HCT116 (cell line): ENCODE measurements at regions not wholly inside any gene's neighbourhood (a gene's known extent, or its start where the extent isn't known, plus 50 kb on each side); places are given as distances from the start of the nearest gene placed in this dataset.

Experiments used
- ATAC-seq: fragments of 200-7000 bp; cut with Tn5 transposase; 2 replicates; pipeline ENCODE4 v1.9.1; 2020; ENCODE audit warnings: mild to moderate bottlenecking, moderate library complexity
- BruUV-seq: library from RNA; stranded (reverse); fragments of 400-500 nt; replicated peaks from 2 replicates; lab custom pipeline; 2021; lab: Mats Ljungman, UMichigan
- CTCF ChIA-PET: fragments of 300-600 bp; sonication (Branson Sonifier 250); formaldehyde crosslinking; loops from one replicate; lab custom pipeline; 2021; ENCODE audit warnings: antibody characterized with exemption; lab: Charles Lee
- POLR2A ChIA-PET: fragments of 300-600, 350-600 bp; sonication (Branson Sonifier 250); formaldehyde crosslinking; loops from one replicate; lab custom pipeline; 2021; ENCODE audit warnings: antibody characterized with exemption; lab: Charles Lee
- RAD21 ChIA-PET, 2 experiments: fragments of 300-600 bp; sonication (Branson Sonifier 250); formaldehyde crosslinking; loops; one replicate each; lab custom pipeline; 2023; ENCODE audit warnings: low total read pairs in 2 of 2; ENCODE audit not compliant: uncharacterized antibody in 2 of 2, unreplicated experiment in 2 of 2, low non-redundant PET in 1 of 2; lab: Charles Lee
- DNase-seq: peaks from one replicate; pipeline ENCODE4 v3.0.0-alpha.2; 2010; ENCODE audit warnings: low read depth, low spot score
- H2AFZ ChIP-seq: fragments of 200-600 bp; shearing (Covaris generic), sonication (generic); 2 replicates; pipeline ENCODE4 v1.6.1; 2017; ENCODE audit warnings: low read depth, mixed run types, mixed read lengths, antibody characterized with exemption, low read length; ENCODE audit not compliant: poor library complexity, severe bottlenecking
- H3K27ac ChIP-seq: 2 replicates; pipeline ENCODE4 v1.5.1; 2012; ENCODE audit warnings: low read depth, low read length
- H3K27me3 ChIP-seq: fragments of 200-600 bp; sonication (generic); 2 replicates; pipeline ENCODE4 v1.6.1; 2016; ENCODE audit warnings: mixed run types, low read length, mixed read lengths; ENCODE audit not compliant: insufficient read depth
- H3K36me3 ChIP-seq, 2 experiments: fragments of 200-500 bp in 1 of 2; fragments of 200-600 bp in 1 of 2; sonication (Bioruptor generic) in 1 of 2; sonication (generic) in 1 of 2; 2 replicates each; pipeline versions ENCODE4 v1.5.1 to v1.6.1; 2014 to 2016; ENCODE audit warnings: low read length in 2 of 2, inconsistent platforms in 1 of 2, mixed read lengths in 1 of 2, mixed run types in 1 of 2; ENCODE audit not compliant: insufficient read depth in 2 of 2, control insufficient read depth in 1 of 2
- H3K4me1 ChIP-seq, 2 experiments: fragments of 200-600 bp in 1 of 2; sonication (generic) in 1 of 2; 2 replicates each; pipeline versions ENCODE4 v1.5.1 to v1.6.1; 2012 to 2017; ENCODE audit warnings: low read length in 2 of 2, inconsistent platforms in 1 of 2, mild to moderate bottlenecking in 1 of 2, mixed read lengths in 1 of 2, mixed run types in 1 of 2, moderate library complexity in 1 of 2; ENCODE audit not compliant: insufficient read depth in 2 of 2, control insufficient read depth in 1 of 2
- H3K4me2 ChIP-seq: fragments of 200-600 bp; sonication (generic); 2 replicates; pipeline ENCODE4 v1.6.1; 2017; ENCODE audit warnings: mixed run types, low read length, mixed read lengths
- H3K4me3 ChIP-seq, 2 experiments: fragments of 200-600 bp in 1 of 2; sonication (generic) in 1 of 2; replicated peaks in 1 of 2; 2 replicates each; pipeline ENCODE4 v1.5.1; 2011 to 2016; ENCODE audit warnings: low read length in 2 of 2, control low read depth in 1 of 2, low read depth in 1 of 2, mild to moderate bottlenecking in 1 of 2, mixed read lengths in 1 of 2, mixed run types in 1 of 2
- H3K79me2 ChIP-seq: fragments of 200-600 bp; sonication (generic); 2 replicates; pipeline ENCODE4 v1.6.1; 2017; ENCODE audit warnings: mild to moderate bottlenecking, mixed run types, low read length, moderate library complexity, mixed read lengths; ENCODE audit not compliant: insufficient read depth
- H3K9ac ChIP-seq: fragments of 200-600 bp; sonication (generic); 2 replicates; pipeline ENCODE4 v1.6.1; 2016; ENCODE audit warnings: low read length, mixed read lengths
- H3K9me2 ChIP-seq: fragments of 200-600 bp; sonication (generic), shearing (Covaris generic); 2 replicates; pipeline ENCODE4 v1.6.1; 2017; ENCODE audit warnings: mixed run types, mild to moderate bottlenecking, moderate library complexity; ENCODE audit not compliant: insufficient read depth
- H3K9me3 ChIP-seq, 2 experiments: fragments of 200-500 bp in 1 of 2; fragments of 200-600 bp in 1 of 2; sonication (Bioruptor generic) in 1 of 2; sonication (generic) in 1 of 2; 2 replicates each; pipeline ENCODE4 v1.6.1; 2014 to 2017; ENCODE audit warnings: low read length in 2 of 2, mixed read lengths in 2 of 2, inconsistent platforms in 1 of 2, low read depth in 1 of 2, mild to moderate bottlenecking in 1 of 2, mixed run types in 1 of 2, moderate library complexity in 1 of 2; ENCODE audit not compliant: control insufficient read depth in 1 of 2, insufficient read depth in 1 of 2
- H4K20me1 ChIP-seq: fragments of 200-600 bp; sonication (generic), shearing (Covaris generic); 2 replicates; pipeline ENCODE4 v1.6.1; 2017; ENCODE audit warnings: mixed run types, mild to moderate bottlenecking, moderate library complexity; ENCODE audit not compliant: insufficient read depth
- CBX3 ChIP-seq: IDR thresholded peaks from 2 replicates; pipeline ENCODE4 v1.6.1; 2012; ENCODE audit warnings: low read depth
- EZH2 ChIP-seq: fragments of 200-600 bp; sonication (generic); IDR thresholded peaks from 2 replicates; pipeline ENCODE4 v1.6.1; 2017; ENCODE audit warnings: antibody characterized with exemption, mixed run types
- FOSL1 ChIP-seq: IDR thresholded peaks from 2 replicates; pipeline ENCODE4 v1.6.1; 2012; ENCODE audit warnings: low read depth
- JUND ChIP-seq: IDR thresholded peaks from 2 replicates; pipeline ENCODE4 v1.6.1; 2012
- POLR2A ChIP-seq: IDR thresholded peaks from 2 replicates; pipeline ENCODE4 v1.7.0; 2011; ENCODE audit warnings: borderline replicate concordance; ENCODE audit not compliant: insufficient read depth, insufficient read length; ENCODE audit errors: extremely low read depth
- RAD21 ChIP-seq: IDR thresholded peaks from 2 replicates; pipeline ENCODE4 v1.6.1; 2012; ENCODE audit warnings: low read depth, mild to moderate bottlenecking
- SP1 ChIP-seq: IDR thresholded peaks from 2 replicates; pipeline ENCODE4 v1.6.1; 2012; ENCODE audit warnings: low read depth
- YY1 ChIP-seq: IDR thresholded peaks from 2 replicates; pipeline ENCODE4 v1.6.1; 2011; ENCODE audit warnings: low read length, low read depth, moderate library complexity, mild to moderate bottlenecking; ENCODE audit not compliant: insufficient replicate concordance; ENCODE audit errors: extremely low read depth
- ZFX ChIP-seq: fragments of 450-650 bp; IDR thresholded peaks from 2 replicates; pipeline ENCODE4 v1.6.1; 2017
- ZNF274 ChIP-seq: fragments of 200-500 bp; sonication (Bioruptor generic); IDR thresholded peaks from 2 replicates; pipeline ENCODE4 v1.6.1; 2014; ENCODE audit warnings: mild to moderate bottlenecking, low read depth, low read length, inconsistent platforms
- intact Hi-C: fragments of 100-400 bp; cut with micrococcal nuclease; formaldehyde crosslinking; loops from 2 replicates; pipeline ENCODE4 v1.10.0; 2022
- TF ChIP-seq, protein P1 (sequence below): IDR thresholded peaks from 2 replicates; pipeline ENCODE4 v1.6.1; 2012; ENCODE audit warnings: low read depth
- TF ChIP-seq, protein P2 (sequence below), 3 experiments: fragments of 200-600 bp in 1 of 3; sonication (generic) in 1 of 3; IDR thresholded peaks in 2 of 3; conservative IDR thresholded peaks in 1 of 3; 2 replicates each; pipeline ENCODE4 v1.5.1; 2012 to 2017; ENCODE audit warnings: low read depth in 2 of 3, low read length in 2 of 3, antibody characterized with exemption in 1 of 3, borderline replicate concordance in 1 of 3, control low read depth in 1 of 3, mild to moderate bottlenecking in 1 of 3, mixed read lengths in 1 of 3, mixed run types in 1 of 3, moderate library complexity in 1 of 3; ENCODE audit not compliant: insufficient read depth in 1 of 3
- TF ChIP-seq, protein P3 (sequence below): IDR thresholded peaks from 2 replicates; pipeline ENCODE4 v1.6.1; 2012
- TF ChIP-seq, protein P4 (sequence below): IDR thresholded peaks from 2 replicates; pipeline ENCODE4 v1.6.1; 2012

DNA sequence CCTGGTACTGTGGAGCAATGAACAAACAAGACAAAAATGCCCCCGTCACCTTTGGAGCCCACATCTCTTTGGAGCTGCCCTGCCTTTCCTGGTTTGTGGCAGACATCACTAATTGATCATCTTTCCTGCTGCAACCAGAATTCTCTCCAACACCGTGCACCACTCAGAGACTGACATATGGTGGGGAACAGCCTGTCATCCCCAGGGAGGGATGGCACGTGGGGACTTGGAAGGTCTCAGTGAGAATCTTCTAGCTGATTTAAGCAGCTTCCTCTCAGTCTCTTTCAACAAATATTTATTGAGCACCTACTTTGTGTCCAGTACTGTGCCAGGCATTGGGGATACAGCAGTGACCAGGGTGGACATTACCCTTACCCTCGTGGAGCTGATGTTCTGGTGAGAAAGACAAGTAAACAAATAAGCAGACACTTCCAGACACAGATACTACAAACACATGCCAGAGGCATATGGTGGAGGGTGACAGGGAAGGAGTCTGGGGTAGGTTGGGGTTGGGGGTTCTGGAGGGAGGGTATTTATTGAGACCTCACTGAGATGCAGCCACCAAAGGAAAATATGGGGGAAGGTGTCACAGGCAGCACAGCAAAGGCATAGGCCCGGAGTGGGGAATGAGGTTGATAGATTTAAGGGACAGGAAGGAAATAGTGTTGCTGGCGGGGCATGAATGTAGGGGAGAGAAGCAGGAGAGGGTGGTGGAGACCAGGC, 82.3 kb downstream of the CEBPB start:
- CTCF ChIA-PET: no interaction called here
- no peaks in the 10 kb centered on the region for H3K9me3 ChIP-seq
- no peak overlapping the region for H3K4me2 ChIP-seq
- H3K27me3 ChIP-seq: no peaks in the 10 kb centered on the region
- H3K4me1 ChIP-seq: peaks cover 4 to 10% of the 10 kb centered on the region in 2 experiments
- H3K36me3 ChIP-seq: no peaks in the 10 kb centered on the region
- no peaks in the 10 kb centered on the region for H4K20me1 ChIP-seq
- H3K9ac ChIP-seq: no peak overlapping the region
- H3K9me2 ChIP-seq: no peaks in the 10 kb centered on the region
- RAD21 ChIA-PET: no interaction called here
- no peak overlapping the region for H2AFZ ChIP-seq
- H3K4me3 ChIP-seq: no peak overlapping the region
- ATAC-seq: no peak
- no peak for TF ChIP-seq FOSL1
- TF ChIP-seq, protein P1, sequence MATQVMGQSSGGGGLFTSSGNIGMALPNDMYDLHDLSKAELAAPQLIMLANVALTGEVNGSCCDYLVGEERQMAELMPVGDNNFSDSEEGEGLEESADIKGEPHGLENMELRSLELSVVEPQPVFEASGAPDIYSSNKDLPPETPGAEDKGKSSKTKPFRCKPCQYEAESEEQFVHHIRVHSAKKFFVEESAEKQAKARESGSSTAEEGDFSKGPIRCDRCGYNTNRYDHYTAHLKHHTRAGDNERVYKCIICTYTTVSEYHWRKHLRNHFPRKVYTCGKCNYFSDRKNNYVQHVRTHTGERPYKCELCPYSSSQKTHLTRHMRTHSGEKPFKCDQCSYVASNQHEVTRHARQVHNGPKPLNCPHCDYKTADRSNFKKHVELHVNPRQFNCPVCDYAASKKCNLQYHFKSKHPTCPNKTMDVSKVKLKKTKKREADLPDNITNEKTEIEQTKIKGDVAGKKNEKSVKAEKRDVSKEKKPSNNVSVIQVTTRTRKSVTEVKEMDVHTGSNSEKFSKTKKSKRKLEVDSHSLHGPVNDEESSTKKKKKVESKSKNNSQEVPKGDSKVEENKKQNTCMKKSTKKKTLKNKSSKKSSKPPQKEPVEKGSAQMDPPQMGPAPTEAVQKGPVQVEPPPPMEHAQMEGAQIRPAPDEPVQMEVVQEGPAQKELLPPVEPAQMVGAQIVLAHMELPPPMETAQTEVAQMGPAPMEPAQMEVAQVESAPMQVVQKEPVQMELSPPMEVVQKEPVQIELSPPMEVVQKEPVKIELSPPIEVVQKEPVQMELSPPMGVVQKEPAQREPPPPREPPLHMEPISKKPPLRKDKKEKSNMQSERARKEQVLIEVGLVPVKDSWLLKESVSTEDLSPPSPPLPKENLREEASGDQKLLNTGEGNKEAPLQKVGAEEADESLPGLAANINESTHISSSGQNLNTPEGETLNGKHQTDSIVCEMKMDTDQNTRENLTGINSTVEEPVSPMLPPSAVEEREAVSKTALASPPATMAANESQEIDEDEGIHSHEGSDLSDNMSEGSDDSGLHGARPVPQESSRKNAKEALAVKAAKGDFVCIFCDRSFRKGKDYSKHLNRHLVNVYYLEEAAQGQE: no peak
- no peak for TF ChIP-seq ZNF274
- TF ChIP-seq EZH2: no peak
- no peak for TF ChIP-seq POLR2A
- TF ChIP-seq CBX3: no peak
- no peak for TF ChIP-seq RAD21
- TF ChIP-seq, protein P2, sequence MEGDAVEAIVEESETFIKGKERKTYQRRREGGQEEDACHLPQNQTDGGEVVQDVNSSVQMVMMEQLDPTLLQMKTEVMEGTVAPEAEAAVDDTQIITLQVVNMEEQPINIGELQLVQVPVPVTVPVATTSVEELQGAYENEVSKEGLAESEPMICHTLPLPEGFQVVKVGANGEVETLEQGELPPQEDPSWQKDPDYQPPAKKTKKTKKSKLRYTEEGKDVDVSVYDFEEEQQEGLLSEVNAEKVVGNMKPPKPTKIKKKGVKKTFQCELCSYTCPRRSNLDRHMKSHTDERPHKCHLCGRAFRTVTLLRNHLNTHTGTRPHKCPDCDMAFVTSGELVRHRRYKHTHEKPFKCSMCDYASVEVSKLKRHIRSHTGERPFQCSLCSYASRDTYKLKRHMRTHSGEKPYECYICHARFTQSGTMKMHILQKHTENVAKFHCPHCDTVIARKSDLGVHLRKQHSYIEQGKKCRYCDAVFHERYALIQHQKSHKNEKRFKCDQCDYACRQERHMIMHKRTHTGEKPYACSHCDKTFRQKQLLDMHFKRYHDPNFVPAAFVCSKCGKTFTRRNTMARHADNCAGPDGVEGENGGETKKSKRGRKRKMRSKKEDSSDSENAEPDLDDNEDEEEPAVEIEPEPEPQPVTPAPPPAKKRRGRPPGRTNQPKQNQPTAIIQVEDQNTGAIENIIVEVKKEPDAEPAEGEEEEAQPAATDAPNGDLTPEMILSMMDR (IDR thresholded peaks at IDR 0.05 in 2 of 3, conservative IDR thresholded peaks at IDR 0.05 in 1 of 3; ENCODE audit: borderline replicate concordance in 1 of 3, insufficient read depth in 1 of 3, low read depth in 2 of 3, low read length in 2 of 3): no peak
- TF ChIP-seq YY1: no peak
- TF ChIP-seq, protein P3, sequence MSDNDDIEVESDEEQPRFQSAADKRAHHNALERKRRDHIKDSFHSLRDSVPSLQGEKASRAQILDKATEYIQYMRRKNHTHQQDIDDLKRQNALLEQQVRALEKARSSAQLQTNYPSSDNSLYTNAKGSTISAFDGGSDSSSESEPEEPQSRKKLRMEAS: no peak
- TF ChIP-seq ZFX: no peak
- TF ChIP-seq, protein P4, sequence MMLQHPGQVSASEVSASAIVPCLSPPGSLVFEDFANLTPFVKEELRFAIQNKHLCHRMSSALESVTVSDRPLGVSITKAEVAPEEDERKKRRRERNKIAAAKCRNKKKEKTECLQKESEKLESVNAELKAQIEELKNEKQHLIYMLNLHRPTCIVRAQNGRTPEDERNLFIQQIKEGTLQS: no peak
- TF ChIP-seq SP1: no peak
- no peak for TF ChIP-seq JUND
- TF ChIP-seq, all 23 proteins: peak for 0
- H3K79me2 ChIP-seq: no peaks in the 10 kb centered on the region
- BruUV-seq: no TSS peak
- intact Hi-C loops: no loop called here
- DNase-seq: no peak
- POLR2A ChIA-PET: no interaction called here
- H3K27ac ChIP-seq: no peak overlapping the region
